GM12891 (cell line): ENCODE measurements at regions not wholly inside any gene's neighbourhood (a gene's known extent, or its start where the extent isn't known, plus 50 kb on each side); places are given as distances from the start of the nearest gene placed in this dataset.

Source experiments
- DNase-seq: peaks from one replicate; pipeline ENCODE4 v3.0.0; 2011; ENCODE audit warnings: low spot score; ENCODE audit not compliant: insufficient read length
- FAIRE-seq: peaks from 2 replicates; lab custom pipeline; 2011; peaks lifted over from hg19 to GRCh38; lab: Jason Lieb, UNC
- PAX5 ChIP-seq: IDR thresholded peaks from 2 replicates; pipeline ENCODE4 v1.6.1; 2011; ENCODE audit warnings: low read length, moderate library complexity, mild to moderate bottlenecking; ENCODE audit not compliant: insufficient read depth, severe bottlenecking
- POLR2A ChIP-seq: IDR thresholded peaks from 2 replicates; pipeline ENCODE4 v1.6.1; 2011; ENCODE audit warnings: low read depth, low read length, control low read depth
- POLR2AphosphoS5 ChIP-seq: IDR thresholded peaks from 2 replicates; pipeline ENCODE4 v1.6.1; 2011; ENCODE audit warnings: low read depth, low read length, control low read depth
- POU2F2 ChIP-seq: IDR thresholded peaks from 2 replicates; pipeline ENCODE4 v1.6.1; 2011; ENCODE audit warnings: low read depth, mild to moderate bottlenecking, control low read depth, low read length, moderate library complexity
- SPI1 ChIP-seq: IDR thresholded peaks from 2 replicates; pipeline ENCODE4 v1.6.1; 2011; ENCODE audit warnings: low read depth, low read length, control low read depth
- TAF1 ChIP-seq: IDR thresholded peaks from 2 replicates; pipeline ENCODE4 v1.6.1; 2011; ENCODE audit warnings: low read depth, low read length, control low read depth

GRCh38 chr18:28963481-28963880 is 786.6 kb upstream of the CDH2 start:
- TF ChIP-seq TAF1 (no peak), SPI1 (no peak), POU2F2 (no peak), POLR2AphosphoS5 (no peak), POLR2A (no peak), PAX5 (no peak)
- FAIRE-seq (no peak), DNase-seq (no peak)

GRCh38 chr18:28961669-28962228 is 784.8 kb upstream of the CDH2 start:
- TF ChIP-seq SPI1 (no peak), TAF1 (no peak), PAX5 (no peak), POLR2A (no peak), POU2F2 (no peak), POLR2AphosphoS5 (no peak)
- FAIRE-seq (no peak), DNase-seq (peak; percentile 2)

- TF ChIP-seq POU2F2 (no peak), SPI1 (no peak), PAX5 (no peak), TAF1 (no peak), POLR2AphosphoS5 (no peak)
- FAIRE-seq = no peak
- DNase-seq = no peak
Observed at GRCh38 chr18:28960146-28960545, 783.2 kb upstream of the CDH2 start.

- no peak for FAIRE-seq
- no peak for DNase-seq
Observed at GRCh38 chr18:28952339-28952738, 775.4 kb upstream of the CDH2 start.

GRCh38 chr18:28947900-28948299 is 771.0 kb upstream of the CDH2 start:
- DNase-seq (no peak), FAIRE-seq (no peak)
- TF ChIP-seq PAX5 (no peak), POU2F2 (no peak), TAF1 (no peak), POLR2A (no peak), SPI1 (no peak), POLR2AphosphoS5 (no peak)

More at GRCh38 chr18:28952339-28952738, 775.4 kb upstream of the CDH2 start:
- TF ChIP-seq SPI1 = no peak
- no peak for TF ChIP-seq POU2F2
- no peak for TF ChIP-seq PAX5

- no peak for TF ChIP-seq PAX5
- DNase-seq = no peak
- FAIRE-seq = no peak
Observed at GRCh38 chr18:28946471-28946870, 769.5 kb upstream of the CDH2 start.

- FAIRE-seq (no peak), DNase-seq (no peak)
- no peak for TF ChIP-seq TAF1
- no peak for TF ChIP-seq POU2F2
- no peak for TF ChIP-seq POLR2AphosphoS5
- no peak for TF ChIP-seq POLR2A
- no peak for TF ChIP-seq SPI1
Observed at GRCh38 chr18:28922936-28923335, 746.0 kb upstream of the CDH2 start.

- DNase-seq (no peak), FAIRE-seq (no peak)
- TF ChIP-seq TAF1 (no peak), PAX5 (no peak), POLR2A (no peak), POU2F2 (no peak), SPI1 (no peak), POLR2AphosphoS5 (no peak)
Observed at GRCh38 chr18:28916456-28916855, 739.5 kb upstream of the CDH2 start.

- TF ChIP-seq POLR2AphosphoS5 = no peak
- TF ChIP-seq POLR2A = no peak
- TF ChIP-seq POU2F2 = no peak
- no peak for TF ChIP-seq SPI1
- no peak for TF ChIP-seq TAF1
- TF ChIP-seq PAX5 = no peak
- FAIRE-seq (no peak), DNase-seq (no peak)
Observed at GRCh38 chr18:28905509-28905908, 728.6 kb upstream of the CDH2 start.

- no peak for FAIRE-seq
- TF ChIP-seq SPI1 (no peak), POLR2A (no peak), PAX5 (no peak), POLR2AphosphoS5 (no peak), POU2F2 (no peak), TAF1 (no peak)
Observed at GRCh38 chr18:28904789-28905364, 727.9 kb upstream of the CDH2 start.

GRCh38 chr18:28903306-28903705 is 726.4 kb upstream of the CDH2 start:
- no peak for FAIRE-seq
- DNase-seq = no peak
- TF ChIP-seq TAF1 (no peak), PAX5 (no peak), POU2F2 (no peak), SPI1 (no peak), POLR2A (no peak), POLR2AphosphoS5 (no peak)

More at GRCh38 chr18:28904789-28905364, 727.9 kb upstream of the CDH2 start:
- no peak for DNase-seq
